ENCODE measurements at regions not wholly inside any gene's neighbourhood (a gene's known extent, or its start where the extent isn't known, plus 50 kb on each side); places are given as distances from the start of the nearest gene placed in this dataset.
A peak's percentile ranks its signal among the peaks of the same experiment; 100 is the strongest.

DNA sequence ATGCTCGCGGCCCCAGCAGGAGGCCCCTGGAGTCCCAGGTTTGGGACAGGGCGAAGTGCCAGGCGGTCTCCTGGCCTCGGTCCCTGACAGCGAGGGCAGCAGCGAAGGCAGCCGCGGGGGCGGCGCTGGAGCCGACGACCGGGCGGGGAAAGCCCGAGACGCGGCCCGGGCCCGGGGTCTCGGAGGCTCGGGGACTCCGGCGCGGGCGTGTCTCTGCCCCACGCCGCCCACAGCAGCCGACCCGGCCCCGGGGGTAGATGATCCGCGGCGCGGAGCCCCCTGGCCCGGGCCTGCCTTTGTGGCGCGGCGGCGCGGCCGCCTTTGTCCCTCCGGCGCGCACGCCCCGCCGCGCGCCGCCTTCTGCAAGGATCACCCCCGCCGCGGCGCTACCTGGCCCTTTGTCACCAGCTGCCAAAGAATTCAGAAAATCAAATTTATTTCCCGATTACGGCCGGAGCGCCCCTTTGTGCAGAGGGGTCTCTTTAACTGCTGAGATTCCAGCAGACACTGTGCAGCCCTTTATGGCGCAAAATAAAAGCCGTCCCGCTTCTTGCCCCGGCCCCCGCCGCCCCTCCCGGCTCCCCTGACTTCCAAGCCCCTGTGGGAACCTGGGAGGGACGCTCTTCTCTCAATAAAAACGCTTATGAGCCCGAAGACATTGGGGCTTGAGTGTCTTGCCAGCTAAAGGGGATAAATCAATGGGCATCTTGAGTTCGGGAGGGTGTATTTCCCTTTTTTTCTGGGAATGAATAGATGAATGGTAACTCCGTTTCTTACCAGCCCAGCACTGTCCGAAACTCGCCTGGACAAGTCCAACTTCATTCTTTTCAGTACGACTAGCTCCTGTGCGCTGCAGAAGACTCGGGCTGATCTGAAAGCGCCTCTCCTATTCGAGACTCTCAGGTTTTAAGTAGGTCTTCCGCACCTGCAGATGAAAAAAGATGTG is 68.4 kb downstream of the HES1 start:
- Mint-ChIP-seq H3K27me3 (peaks cover 42% of the 10 kb centered on the region), H3K36me3 (no peaks in the 10 kb centered on the region), H3K27ac (no peak overlapping the region), H3K9me3 (no peaks in the 10 kb centered on the region), H3K4me3 (peak overlapping the region; percentile 70), H3K4me1 (peaks cover 9% of the 10 kb centered on the region)
- peak; percentile 44 for ATAC-seq (ENCODE audit: low read depth)
- POLR2A ChIA-PET, result no interaction called here
- DNase-seq, result peak; percentile 41

DNA sequence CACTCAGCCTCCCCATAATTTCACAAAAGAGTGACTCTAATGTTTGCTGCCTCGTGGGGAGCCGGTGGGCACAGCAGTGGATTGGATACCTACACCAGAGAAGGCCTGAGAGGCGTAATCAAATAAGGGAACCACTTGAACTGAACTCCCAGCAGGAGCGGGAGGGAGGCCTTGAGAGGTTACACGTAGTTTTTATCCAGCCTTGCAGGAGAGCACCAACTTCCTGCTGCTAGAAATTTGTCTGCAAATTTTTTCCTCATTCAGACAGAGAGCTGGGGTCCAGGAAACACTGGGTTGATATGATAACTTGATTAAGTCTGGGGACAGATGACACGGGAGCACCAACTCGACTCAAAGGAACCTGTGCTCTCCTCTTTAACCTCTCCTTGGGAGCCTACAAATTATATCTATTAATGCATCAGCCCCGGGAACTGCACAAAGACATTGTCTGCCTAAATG is 69.8 kb downstream of the HES1 start:
- no peak overlapping the region for H3K27ac Mint-ChIP-seq
- no peaks in the 10 kb centered on the region for H3K9me3 Mint-ChIP-seq
- H3K4me3 Mint-ChIP-seq, result no peak overlapping the region

DNA sequence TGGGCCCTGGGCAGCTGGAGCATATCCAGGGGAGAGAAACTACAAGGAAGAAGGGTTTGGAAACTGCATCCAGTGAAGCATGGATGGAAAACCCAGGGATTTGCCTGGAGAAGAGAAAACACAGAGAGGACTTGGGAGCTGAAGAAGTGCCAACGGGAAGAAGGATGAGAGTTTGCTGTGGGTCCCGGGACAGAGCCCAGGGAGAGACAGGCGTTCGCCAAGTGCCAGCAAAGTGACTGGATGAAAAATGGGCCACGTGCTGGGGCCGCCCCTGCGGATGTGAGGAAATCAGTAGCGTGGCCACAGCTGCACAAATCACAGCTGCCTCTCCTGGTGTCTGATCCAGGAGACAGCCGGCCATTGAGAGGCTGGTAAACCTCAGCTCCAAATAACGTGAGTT is 70.4 kb downstream of the HES1 start:
- peaks cover 9% of the 10 kb centered on the region for H3K4me1 Mint-ChIP-seq

More for the DNA sequence above, 69.8 kb downstream of the HES1 start:
- DNase-seq (no peak), ATAC-seq (ENCODE audit: low read depth) (no peak)
- H3K36me3 Mint-ChIP-seq, result no peaks in the 10 kb centered on the region
- H3K27me3 Mint-ChIP-seq, result peaks cover 39% of the 10 kb centered on the region
- POLR2A ChIA-PET, result no interaction called here
- peaks cover 9% of the 10 kb centered on the region for H3K4me1 Mint-ChIP-seq

DNA sequence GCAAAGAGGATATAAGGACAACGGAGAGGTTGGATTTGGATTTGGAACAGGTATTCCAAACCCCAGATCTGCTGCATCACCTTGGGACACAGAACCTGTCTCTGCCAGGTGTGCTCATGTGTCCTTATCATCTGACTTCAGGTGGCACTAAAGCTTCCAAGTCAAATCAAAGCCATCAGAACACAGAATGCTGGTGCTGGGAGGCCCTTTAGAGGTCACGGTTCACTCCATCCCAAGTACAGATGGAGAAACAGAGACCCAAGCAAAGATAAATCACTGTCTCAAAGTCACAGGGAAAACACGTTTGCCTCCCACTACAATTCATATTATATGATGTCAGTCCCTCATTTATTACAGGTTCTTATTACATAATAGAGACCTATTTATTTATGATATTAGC is 72.8 kb downstream of the HES1 start:
- no peak for DNase-seq
- Mint-ChIP-seq H3K36me3 (no peaks in the 10 kb centered on the region), H3K4me1 (peaks cover under 1% of the 10 kb centered on the region), H3K9me3 (no peaks in the 10 kb centered on the region), H3K27ac (no peak overlapping the region), H3K27me3 (peaks cover 31% of the 10 kb centered on the region), H3K4me3 (no peak overlapping the region)
- ATAC-seq (ENCODE audit: low read depth), result no peak
- POLR2A ChIA-PET, result no interaction called here

More for the DNA sequence above, 70.4 kb downstream of the HES1 start:
- Mint-ChIP-seq H3K4me3 (no peak overlapping the region), H3K9me3 (no peaks in the 10 kb centered on the region), H3K27me3 (peaks cover 39% of the 10 kb centered on the region), H3K27ac (no peak overlapping the region), H3K36me3 (no peaks in the 10 kb centered on the region)
- POLR2A ChIA-PET, result no interaction called here
- DNase-seq, result no peak
- no peak for ATAC-seq (ENCODE audit: low read depth)

DNA sequence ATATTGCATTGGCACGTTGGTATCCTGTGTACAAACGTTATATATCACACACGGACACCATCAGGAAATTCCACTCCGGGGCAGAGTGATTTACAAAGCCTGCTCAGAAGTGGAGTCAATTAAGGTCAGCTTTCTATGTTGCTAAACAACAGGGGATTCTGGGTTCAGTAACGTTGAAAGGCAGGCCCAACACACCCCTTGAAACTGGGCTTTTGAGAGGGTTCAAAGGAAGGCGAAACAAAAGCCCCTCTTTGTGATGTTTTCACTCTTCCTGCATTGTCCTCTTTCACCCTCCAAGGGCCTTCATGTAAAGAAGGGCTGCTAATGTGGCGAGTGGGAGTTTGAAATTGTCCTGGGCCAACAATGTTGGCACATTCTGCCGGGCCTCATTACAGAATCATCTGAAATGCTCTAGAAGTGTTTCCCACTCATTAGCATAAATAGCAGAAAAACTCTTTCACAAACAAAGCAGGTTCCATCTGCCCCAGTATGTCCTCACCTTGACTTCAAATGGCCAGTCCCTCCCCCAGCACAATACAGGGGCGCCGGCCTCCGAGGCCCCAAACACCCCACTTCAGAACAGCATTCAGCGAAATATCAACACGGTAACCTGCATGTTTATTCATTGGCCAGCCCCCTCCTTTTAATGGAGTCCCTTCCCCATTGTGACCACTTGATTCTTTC is 76.4 kb downstream of the HES1 start:
- no peak overlapping the region for H3K27ac Mint-ChIP-seq
- H3K4me3 Mint-ChIP-seq, result no peak overlapping the region
- no peaks in the 10 kb centered on the region for H3K36me3 Mint-ChIP-seq
- ATAC-seq (ENCODE audit: low read depth) (no peak), DNase-seq (no peak)
- H3K9me3 Mint-ChIP-seq, result no peaks in the 10 kb centered on the region
- POLR2A ChIA-PET, result no interaction called here
- H3K27me3 Mint-ChIP-seq, result peaks cover 23% of the 10 kb centered on the region
- no peaks in the 10 kb centered on the region for H3K4me1 Mint-ChIP-seq

DNA sequence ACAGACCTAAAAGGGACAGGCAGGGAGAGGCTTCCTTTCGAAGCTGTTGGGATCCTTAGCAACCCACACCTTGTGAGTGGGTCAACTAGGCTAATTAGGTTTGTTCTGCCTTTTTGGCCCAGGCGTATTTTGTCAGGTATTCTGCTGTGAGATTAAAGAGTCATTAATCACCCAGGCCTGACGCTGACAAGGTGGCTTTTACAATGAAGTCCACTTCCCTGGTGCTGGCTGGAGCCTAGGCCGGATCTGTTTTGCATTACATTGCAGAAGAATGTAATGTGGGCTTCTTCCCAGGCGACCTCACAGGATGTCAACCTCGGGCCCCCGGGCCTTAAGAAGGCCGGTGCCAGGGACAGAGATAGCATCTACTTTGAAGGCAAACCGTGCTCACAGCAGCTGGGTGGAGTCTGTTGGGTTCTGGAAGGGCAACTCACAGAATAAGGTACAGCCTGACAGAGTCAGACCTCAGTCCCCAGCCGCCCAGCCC is 76.9 kb downstream of the HES1 start:
- DNase-seq (no peak), ATAC-seq (ENCODE audit: low read depth) (no peak)
- Mint-ChIP-seq H3K36me3 (no peaks in the 10 kb centered on the region), H3K27me3 (peaks cover 23% of the 10 kb centered on the region), H3K9me3 (no peaks in the 10 kb centered on the region), H3K4me1 (no peaks in the 10 kb centered on the region), H3K4me3 (no peak overlapping the region), H3K27ac (no peak overlapping the region)
- POLR2A ChIA-PET, result no interaction called here

DNA sequence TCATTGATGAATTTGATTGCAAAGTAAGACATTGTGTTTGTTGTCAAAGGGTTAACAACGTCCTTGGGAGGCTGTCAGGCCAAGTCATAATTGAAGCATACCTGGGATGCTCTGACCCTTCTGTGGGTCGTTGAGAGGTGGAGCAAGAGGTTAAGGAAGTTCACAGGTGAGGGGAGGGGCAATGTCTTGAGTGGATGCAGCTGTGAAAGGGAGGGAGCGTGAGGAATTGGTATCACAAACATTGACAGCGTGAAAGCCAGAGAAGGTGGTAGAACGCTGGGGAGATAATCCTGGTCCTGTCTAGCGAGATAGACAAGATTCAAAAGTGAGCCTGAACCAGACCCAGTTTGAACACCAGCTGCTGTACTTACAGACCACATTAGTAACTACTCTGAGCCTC is 79.4 kb downstream of the HES1 start:
- Mint-ChIP-seq H3K9me3 (no peaks in the 10 kb centered on the region), H3K36me3 (no peaks in the 10 kb centered on the region), H3K4me3 (no peak overlapping the region), H3K27me3 (peaks cover 29% of the 10 kb centered on the region), H3K27ac (no peak overlapping the region), H3K4me1 (no peaks in the 10 kb centered on the region)
- POLR2A ChIA-PET, result no interaction called here
- no peak for ATAC-seq (ENCODE audit: low read depth)
- no peak for DNase-seq

DNA sequence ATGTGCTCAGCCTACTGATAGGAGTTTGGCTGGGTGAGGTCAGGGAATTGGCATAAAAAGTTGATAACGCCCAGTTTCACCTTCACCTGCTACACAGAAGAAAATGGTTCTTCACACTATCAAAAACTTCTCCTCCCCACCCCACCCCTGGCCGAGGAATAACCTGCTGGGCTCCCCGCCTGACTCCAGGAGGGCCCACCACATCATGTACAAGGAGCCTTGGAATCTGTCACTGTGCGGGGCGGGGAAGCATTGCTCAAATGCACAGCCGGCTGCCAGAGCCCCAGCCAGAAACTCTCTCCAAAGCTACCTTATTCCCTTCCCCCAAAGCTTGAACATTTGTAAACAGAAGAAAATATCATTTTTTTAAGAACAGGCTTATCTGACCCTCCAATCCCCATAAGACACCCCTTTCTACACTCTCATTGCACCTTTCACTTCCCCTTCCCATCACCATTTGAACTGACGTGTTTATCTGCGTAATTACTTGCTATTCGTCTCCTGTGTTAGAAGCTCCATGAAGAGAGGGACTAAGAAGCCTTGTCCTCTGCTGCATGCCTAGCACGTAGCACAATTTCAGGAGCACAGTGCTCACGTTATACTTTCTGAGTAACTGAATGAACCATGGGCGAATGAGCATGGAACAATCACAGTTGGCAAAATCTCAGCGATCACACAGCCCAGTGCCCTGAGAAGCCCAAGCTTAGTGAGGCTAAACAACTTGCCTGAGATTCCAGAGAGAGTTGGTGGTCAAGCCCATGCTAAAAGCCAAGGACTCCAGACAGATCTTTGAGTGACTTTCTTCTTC is 82.9 kb downstream of the HES1 start:
- H3K4me3 Mint-ChIP-seq, result no peak overlapping the region
- DNase-seq (no peak), ATAC-seq (ENCODE audit: low read depth) (no peak)
- peaks cover 36% of the 10 kb centered on the region for H3K27me3 Mint-ChIP-seq
- H3K4me1 Mint-ChIP-seq, result no peaks in the 10 kb centered on the region
- H3K27ac Mint-ChIP-seq, result no peak overlapping the region
- no peaks in the 10 kb centered on the region for H3K36me3 Mint-ChIP-seq
- no peaks in the 10 kb centered on the region for H3K9me3 Mint-ChIP-seq
- POLR2A ChIA-PET, result no interaction called here

DNA sequence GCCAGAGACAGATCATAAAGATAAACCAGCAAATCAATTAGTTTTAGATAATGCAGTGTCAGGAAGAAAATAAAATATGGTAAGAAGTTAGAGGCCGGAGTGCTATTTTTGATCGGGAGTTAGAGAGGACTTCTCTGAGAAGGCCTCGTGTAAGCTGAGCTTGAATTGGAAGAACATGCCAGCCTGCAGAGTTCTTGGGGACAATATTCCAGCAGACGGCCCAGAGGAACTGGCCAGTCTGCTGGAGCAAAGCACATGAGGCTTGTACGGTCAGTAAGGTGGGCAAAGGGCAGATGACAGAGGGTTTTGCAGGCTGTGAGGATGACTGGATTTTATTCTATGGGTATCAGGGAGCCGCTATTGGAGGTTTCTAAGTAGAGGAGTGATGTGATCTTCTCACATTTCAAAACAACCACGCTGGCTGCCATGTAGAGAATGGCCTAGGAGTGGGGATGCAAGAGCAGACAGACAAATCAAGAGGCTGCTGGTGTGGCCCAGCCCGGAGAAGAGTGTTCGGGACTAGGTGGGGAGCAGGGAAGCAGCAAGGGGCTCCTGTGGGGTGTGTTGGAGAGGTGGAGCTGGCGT is 84.0 kb downstream of the HES1 start:
- Mint-ChIP-seq H3K27ac (no peak overlapping the region), H3K27me3 (peaks cover 35% of the 10 kb centered on the region), H3K9me3 (no peaks in the 10 kb centered on the region), H3K36me3 (no peaks in the 10 kb centered on the region), H3K4me1 (peaks cover 2% of the 10 kb centered on the region), H3K4me3 (no peak overlapping the region)
- DNase-seq (no peak), ATAC-seq (ENCODE audit: low read depth) (no peak)
- POLR2A ChIA-PET, result no interaction called here

DNA sequence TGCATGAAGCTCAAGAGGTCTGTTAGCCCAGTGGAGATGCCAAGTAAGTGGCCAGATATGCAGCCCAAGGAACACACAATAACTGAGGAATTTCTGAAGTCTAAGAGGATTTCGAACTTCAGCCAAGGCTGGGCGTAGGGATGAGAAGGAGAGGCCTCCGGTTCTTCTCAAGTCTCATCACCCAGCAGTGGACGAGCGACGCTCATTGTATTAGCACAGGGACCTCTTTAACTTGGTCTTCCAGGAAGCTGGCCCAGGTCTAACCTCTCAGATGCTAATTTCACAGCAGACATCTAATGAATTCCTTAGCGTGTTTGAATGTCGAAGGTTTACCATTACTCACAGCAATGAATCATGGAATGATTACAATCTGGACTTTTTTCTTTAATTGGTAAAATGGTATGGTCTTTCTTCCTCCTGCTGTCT is 85.0 kb downstream of the HES1 start:
- Mint-ChIP-seq H3K36me3 (no peaks in the 10 kb centered on the region), H3K4me1 (peaks cover 2% of the 10 kb centered on the region), H3K27me3 (peaks cover 38% of the 10 kb centered on the region), H3K9me3 (no peaks in the 10 kb centered on the region), H3K27ac (no peak overlapping the region), H3K4me3 (no peak overlapping the region)
- DNase-seq (no peak), ATAC-seq (ENCODE audit: low read depth) (no peak)
- POLR2A ChIA-PET, result no interaction called here

DNA sequence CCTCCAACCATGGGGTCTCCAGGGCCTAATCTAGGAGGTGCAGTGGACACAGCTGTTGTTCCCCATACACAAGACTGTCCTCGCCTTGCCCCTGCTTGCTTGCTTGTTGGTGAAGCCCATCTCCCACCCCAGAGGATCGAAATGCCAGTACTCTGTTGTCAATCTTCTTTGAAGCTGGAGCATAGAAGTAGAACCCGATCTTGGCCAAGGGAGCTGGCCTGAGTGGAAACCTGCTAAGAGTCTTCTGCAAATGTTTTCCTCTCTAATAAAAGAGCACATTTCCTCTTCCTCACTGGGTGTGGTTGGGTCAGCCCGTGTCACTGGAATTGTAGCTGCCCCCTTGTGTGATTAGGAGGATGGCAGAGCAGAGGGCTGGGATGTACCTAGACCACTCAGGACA is 85.4 kb downstream of the HES1 start:
- Mint-ChIP-seq H3K9me3 (no peaks in the 10 kb centered on the region), H3K27ac (no peak overlapping the region), H3K4me1 (peaks cover 2% of the 10 kb centered on the region), H3K4me3 (no peak overlapping the region), H3K27me3 (peaks cover 39% of the 10 kb centered on the region), H3K36me3 (no peaks in the 10 kb centered on the region)
- POLR2A ChIA-PET, result no interaction called here
- no peak for ATAC-seq (ENCODE audit: low read depth)
- no peak for DNase-seq

DNA sequence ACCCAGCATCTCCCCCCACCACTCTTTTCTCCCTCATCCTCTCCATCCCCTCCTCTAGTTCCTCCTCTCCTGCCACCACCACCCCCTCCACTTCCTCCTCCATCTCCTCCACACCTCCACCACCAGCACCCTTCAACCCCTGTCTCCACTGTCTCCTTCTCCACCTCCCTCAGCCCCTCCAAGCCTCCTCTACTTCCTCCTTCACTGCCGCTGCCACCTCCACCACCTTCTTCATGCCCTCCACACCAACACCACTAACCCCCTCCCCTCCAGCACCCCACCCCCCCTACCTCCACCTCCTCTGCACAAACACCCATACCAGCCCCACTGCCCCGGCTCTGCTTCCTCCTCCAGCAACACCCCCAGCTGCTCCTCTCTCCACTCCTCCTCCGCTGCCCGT is 88.0 kb downstream of the HES1 start:
- POLR2A ChIA-PET, result no interaction called here
- ATAC-seq (ENCODE audit: low read depth) (no peak), DNase-seq (no peak)
- Mint-ChIP-seq H3K9me3 (no peaks in the 10 kb centered on the region), H3K27ac (no peak overlapping the region), H3K36me3 (no peaks in the 10 kb centered on the region), H3K27me3 (peaks cover 49% of the 10 kb centered on the region), H3K4me1 (peaks cover 2% of the 10 kb centered on the region), H3K4me3 (no peak overlapping the region)
